PC-3 (cell line): ENCODE measurements at regions not wholly inside any gene's neighbourhood (a gene's known extent, or its start where the extent isn't known, plus 50 kb on each side); places are given as distances from the start of the nearest gene placed in this dataset.

ENCODE experiments used
- CTCF ChIP-seq: fragments of 300-600 bp; sonication (generic); conservative IDR thresholded peaks from 2 replicates; pipeline ENCODE4 v1.5.1; 2017; ENCODE audit warnings: antibody characterized with exemption, low read depth, mild to moderate bottlenecking, low read length
- EZH2phosphoT487 ChIP-seq: fragments of 300-600 bp; sonication (generic); IDR thresholded peaks from 2 replicates; pipeline ENCODE4 v1.6.1; 2018; ENCODE audit warnings: mild to moderate bottlenecking, antibody characterized with exemption, low read length, borderline replicate concordance

GRCh38 chr7:83821866-83822265 is 172.9 kb upstream of the SEMA3E start:
- no peak for TF ChIP-seq CTCF
- no peak for TF ChIP-seq EZH2phosphoT487
